ENCODE measurements at regions not wholly inside any gene's neighbourhood (a gene's known extent, or its start where the extent isn't known, plus 50 kb on each side); places are given as distances from the start of the nearest gene placed in this dataset.

DNA sequence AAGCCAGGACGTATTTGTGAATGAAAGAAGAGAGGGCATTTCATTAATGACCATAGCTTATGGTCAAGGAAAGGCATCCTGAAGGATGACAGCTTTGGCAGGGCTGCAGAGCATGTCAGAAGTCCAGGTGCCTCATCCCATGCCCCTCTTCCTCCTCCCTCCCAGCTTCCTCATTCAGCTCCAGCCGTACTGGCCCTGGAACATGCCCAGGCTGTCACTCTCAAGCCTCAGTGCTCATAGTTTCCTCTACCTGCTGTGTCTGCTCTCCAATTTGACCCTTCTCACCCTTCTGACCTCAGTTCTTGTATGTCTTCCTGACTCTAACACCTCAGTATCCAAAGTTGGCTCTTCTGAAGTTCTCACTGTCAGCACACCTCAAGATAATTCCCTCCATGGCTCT is 695.8 kb upstream of the HS6ST1 start:
- TF ChIP-seq, protein P1, sequence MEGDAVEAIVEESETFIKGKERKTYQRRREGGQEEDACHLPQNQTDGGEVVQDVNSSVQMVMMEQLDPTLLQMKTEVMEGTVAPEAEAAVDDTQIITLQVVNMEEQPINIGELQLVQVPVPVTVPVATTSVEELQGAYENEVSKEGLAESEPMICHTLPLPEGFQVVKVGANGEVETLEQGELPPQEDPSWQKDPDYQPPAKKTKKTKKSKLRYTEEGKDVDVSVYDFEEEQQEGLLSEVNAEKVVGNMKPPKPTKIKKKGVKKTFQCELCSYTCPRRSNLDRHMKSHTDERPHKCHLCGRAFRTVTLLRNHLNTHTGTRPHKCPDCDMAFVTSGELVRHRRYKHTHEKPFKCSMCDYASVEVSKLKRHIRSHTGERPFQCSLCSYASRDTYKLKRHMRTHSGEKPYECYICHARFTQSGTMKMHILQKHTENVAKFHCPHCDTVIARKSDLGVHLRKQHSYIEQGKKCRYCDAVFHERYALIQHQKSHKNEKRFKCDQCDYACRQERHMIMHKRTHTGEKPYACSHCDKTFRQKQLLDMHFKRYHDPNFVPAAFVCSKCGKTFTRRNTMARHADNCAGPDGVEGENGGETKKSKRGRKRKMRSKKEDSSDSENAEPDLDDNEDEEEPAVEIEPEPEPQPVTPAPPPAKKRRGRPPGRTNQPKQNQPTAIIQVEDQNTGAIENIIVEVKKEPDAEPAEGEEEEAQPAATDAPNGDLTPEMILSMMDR (conservative IDR thresholded peaks at IDR 0.05; ENCODE audit: low read depth, low read length), result no peak
- TF ChIP-seq EZH2phosphoT487 (IDR thresholded peaks at IDR 0.05; ENCODE audit: borderline replicate concordance, low read length) (no peak), EZH2 (IDR thresholded peaks at IDR 0.05; ENCODE audit: low read length, unreplicated experiment) (no peak)
